ENCODE measurements at regions not wholly inside any gene's neighbourhood (a gene's known extent, or its start where the extent isn't known, plus 50 kb on each side); places are given as distances from the start of the nearest gene placed in this dataset.

- TF ChIP-seq GATA3 (IDR thresholded peaks at IDR 0.05; ENCODE audit: low read depth, low read length) (no peak), GATA2 (IDR thresholded peaks at IDR 0.05; ENCODE audit: low read depth, low read length) (no peak)
These were observed 289.8 kb downstream of the GLRX3 start for GRCh38 chr10:130425881-130426435.

Data from SH-SY5Y (cell line).